A204.1 (cell line): ENCODE measurements at regions not wholly inside any gene's neighbourhood (a gene's known extent, or its start where the extent isn't known, plus 50 kb on each side); places are given as distances from the start of the nearest gene placed in this dataset.

ENCODE experiments used
- FAIRE-seq: peaks from 2 replicates; lab custom pipeline; 2012; peaks lifted over from hg19 to GRCh38; lab: Jason Lieb, UNC

DNA sequence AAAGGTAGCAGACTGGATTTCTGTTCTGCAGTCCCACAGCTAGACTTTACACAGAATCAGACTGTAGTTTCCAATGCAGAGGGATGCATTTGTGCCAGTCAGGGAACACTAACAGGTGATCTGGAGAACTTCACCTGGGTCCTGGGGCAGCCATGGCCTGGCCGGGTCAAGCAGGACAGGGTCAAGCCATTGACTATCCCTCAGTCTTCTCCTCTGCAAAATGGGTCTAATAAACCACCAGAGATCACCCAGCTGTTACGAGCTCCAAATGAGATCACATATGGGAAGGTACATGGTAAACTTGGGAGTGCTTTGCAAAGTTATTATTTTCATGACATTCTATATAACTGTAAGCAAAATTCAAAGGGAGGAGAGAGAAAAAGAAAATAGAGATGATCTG is 294.1 kb downstream of the CDCA7 start:
- FAIRE-seq: no peak

GRCh38 chr2:173649527-173650219 is 295.0 kb downstream of the CDCA7 start:
- no peak for FAIRE-seq

DNA sequence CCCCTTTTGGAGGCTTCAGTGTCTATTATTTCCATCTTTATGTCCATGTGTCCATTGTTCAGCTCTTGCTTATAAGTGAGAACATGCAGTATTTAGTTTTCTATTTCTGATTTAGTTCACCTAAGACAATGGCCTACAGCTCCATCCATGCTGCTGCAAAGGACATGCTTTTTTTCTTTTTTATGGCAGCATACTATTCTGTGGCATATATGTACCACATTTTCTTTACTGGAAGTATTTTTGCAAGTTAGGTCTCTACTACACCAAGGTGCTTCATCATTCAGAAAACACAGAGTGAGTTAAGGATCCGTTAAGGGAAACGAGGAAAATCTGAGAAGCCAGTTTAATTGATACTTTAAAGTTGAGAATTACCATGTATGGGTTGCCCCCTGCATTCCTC is 297.2 kb downstream of the CDCA7 start:
- no peak for FAIRE-seq

- FAIRE-seq: no peak
Measured at GRCh38 chr2:173652311-173652710, 297.6 kb downstream of the CDCA7 start.

DNA sequence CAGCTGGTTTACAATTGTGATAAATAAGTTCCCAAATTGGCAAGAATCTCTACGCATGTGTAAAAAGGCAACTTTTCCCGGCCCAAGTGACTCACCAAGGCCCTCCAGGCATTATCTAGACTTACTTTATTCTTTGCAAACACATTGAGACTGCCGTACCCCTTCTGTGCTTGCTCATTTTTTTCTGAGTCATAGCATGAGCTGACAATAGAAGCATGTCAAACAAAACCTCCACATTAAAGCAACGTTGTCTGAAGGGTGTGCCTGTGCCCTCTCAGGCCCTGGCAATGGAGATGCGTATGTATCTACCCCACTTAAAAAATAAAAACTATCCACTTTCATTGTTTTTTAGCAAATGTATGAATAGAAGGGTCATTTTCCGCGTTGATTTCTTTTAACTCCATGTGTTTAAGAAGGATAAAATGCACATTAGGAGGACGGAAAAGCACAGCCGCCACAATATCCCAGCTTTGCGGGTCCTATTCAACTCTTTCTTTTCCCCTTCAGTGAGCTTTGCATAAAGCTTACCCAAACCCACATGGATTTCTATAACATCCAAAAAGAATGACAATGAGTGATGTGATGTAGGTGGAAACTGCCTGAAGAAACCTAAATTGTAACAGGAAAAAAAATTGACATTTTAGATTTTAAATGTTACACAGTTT is 298.2 kb downstream of the CDCA7 start:
- FAIRE-seq: no peak

- no peak for FAIRE-seq
Measured at GRCh38 chr2:173653432-173653805, 298.7 kb downstream of the CDCA7 start.

DNA sequence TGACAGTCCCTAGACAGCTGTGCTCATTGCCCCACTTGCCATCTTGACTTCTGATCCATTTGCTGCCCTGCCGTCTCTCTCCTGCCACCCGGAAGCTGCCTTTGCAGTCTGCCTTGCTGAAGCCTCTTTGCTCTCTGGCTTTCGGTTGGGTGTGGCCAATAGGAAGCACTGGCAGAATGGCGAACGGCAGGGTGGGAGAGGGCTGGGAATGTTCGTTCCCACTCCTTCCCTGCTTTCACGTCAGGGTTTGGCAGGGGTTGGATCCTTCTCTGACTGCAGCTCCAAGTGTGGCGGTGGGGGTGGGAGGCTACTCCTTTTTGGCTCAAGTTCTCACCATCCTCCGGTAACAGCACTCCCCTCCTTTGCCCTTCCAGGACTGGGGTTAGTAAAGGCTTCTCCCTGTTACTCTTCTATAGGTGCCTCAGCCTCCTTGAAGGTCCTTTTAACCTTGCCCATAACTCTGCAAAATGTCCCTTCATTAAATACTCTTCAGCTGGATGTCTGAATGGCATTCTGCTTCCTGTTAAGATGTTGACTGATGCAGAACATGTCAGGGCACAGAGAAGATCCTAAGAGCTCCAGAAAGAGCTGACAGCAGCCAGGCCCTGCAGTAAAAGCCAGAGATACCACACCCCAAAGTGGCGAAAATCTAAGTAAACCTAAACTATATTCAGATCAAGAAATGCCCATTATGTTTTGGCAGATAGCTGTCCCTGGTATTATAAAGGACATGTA is 299.7 kb downstream of the CDCA7 start:
- FAIRE-seq: no peak

DNA sequence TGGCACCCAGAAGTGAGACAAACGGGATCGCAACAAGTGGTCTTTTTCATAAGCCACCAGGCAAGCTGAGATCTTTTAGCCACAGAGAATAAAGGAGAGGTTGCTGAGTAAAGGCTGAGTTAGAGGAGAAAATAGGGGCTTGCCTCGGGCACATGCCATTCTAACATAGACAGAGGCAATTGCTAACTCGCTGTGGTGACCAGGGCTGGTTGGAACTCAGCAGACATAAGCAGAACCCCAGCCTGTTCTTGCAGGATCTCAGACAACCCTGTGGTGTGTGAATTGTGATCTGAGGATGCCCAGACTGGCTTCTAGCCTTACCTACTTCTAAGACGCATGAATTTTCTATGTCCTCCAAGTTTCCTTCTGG is 300.2 kb downstream of the CDCA7 start:
- FAIRE-seq: no peak

DNA sequence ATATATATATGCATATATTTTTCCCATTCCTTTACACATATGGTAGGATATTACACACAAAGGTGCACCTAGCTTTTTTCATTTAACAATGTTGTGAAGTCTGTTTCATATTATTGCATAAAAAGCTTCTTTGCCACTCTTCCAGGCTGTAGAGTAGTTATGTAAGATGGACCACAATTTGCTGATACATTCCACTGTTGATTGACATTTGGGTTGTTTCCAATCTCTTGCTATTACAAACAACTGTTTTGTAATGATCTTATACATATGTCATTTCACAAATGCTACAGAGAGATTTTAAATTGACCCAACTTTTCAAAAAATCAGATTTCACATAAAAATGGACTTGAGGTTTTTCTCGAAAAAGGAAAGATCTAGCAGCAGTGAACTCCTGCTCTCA is 301.4 kb downstream of the CDCA7 start:
- FAIRE-seq: no peak

DNA sequence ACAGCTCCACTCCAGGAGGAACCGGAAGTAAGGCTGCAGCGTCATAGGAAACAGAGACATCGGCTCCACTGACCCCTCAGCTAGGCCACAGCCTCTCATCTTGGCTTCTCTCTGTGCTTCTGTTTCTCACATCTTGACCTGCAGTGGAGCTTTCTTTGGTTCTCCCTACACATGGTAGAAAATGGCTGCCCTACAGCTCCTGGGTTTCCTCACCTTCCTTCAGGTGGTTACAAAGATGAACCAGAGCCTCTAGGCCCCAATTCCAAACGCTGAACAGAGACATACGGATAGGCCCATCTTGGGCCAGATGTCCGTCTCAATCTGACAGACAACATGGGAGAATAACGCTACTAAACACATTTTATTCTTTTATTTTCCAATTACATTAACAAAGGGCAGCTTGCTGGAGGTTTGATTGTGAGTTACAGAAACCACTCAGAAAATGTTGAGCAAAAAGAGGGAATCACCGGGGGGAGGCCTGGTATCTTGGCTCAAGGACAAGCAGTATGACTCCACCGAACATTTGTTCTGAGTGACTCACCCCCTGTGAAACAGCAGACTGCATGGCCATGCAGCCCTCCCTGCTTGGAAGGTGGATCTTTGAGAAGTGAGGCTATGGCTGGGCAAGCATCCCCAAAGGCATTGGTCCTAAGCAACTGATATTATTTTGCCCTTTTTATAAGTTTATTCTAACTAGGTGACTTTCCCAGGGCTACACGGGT is 303.5 kb downstream of the CDCA7 start:
- no peak for FAIRE-seq

GRCh38 chr2:173658946-173659371 is 304.3 kb downstream of the CDCA7 start:
- FAIRE-seq: no peak

GRCh38 chr2:173659509-173659908 is 304.8 kb downstream of the CDCA7 start:
- FAIRE-seq: no peak

DNA sequence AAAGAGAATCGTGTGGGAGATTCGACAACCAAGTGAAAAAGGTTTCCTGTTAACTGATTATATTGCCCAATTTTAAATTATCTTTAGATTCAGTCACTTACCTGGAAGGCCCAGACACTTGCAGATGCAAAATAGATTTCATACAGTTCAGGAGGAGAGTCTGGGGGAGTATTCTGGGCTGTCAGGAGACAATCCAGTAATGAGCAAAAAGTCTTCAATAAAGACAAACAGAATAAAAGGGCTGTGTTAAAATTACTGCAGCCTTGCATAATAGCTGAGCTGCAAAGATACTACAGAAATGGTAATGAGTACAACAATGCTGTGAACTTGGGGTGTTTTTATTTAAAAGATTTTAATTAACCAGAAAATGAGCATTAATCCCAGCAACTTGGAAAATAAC is 303.6 kb downstream of the SP3 start:
- no peak for FAIRE-seq

GRCh38 chr2:173663353-173663752 is 301.8 kb downstream of the SP3 start:
- no peak for FAIRE-seq

DNA sequence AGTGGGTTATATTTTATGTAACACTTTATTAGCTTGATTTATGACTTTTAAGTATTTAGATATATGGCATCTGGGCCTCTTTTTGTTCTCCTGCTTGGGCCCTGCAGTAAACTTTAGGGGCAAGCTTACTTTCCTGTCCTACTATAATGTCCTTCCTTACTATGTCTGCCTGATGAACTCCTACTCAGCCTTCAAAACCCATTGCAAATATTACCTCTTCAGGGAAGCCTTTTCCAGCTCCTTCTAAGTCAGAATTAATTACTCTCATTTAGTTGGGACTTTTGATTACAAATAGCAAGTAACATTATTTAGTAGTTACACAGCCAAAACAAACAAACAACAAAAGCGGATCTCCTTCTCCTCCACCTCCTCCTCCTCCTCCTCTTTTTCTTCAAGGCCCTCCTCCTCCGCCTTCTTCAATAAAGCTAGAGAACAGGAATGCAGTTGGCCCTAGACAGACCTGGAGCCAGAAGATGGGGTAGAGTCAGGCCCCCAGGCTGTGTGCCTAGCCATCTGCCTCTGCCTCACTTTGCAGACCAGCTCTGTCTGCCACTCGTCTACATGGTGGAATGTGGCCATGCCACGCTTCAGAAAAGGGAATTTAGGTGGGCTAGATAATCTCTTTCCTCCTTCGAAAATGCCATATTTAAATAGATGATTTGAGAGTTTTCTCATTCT is 301.2 kb downstream of the SP3 start:
- no peak for FAIRE-seq

GRCh38 chr2:173664513-173664910 is 300.7 kb downstream of the SP3 start:
- no peak for FAIRE-seq

DNA sequence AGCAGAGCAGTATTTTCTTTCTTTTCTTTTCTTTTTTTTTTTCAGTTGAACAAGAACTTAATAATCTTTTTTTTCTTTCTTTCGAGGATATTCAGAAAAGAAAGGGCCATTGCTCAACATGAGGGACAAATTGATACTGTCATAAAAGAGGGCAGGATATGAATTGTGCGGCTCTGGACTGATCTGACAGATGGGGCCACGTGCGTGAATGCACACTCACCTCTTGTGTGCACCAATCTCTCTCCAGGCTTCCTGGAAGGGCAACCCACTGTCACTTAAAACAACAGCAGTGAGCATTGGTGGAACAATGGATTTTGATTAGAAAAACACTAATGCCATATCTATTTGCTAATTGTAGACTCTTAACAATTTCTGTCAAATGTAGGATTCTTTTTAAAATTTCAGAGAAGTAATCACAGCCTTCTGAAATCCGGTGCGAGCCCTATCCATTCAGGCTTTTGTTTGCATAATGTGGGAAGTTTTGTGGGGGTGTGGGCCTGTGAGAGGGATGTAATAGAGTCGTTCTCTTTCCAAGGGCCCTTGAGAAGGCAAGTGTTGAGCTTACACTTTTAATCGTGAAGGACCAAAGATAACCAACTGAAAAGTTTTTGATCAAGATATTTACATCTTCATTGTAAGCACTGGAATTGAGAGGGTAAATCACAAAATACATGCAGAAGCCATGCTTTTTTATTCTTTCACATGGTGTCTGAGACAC is 298.8 kb downstream of the SP3 start:
- FAIRE-seq: no peak

DNA sequence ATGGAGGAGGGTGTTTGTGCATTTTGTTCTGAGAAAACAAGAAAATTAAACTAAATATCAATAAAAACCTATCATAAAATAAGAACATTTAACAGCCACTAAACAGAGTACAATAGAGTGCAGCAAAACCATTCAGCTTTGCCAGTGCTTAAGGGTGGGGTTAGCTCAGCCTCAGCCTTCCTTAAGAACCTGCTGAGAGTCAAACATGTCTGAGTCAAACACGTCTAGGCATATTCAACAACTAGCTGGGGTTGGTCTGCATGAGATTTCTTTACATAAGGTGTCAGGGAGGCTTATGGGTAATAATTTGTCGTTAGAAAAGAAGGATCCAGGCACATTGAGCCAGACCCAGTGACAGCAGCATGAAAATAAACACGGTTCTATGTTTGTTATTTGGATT is 298.2 kb downstream of the SP3 start:
- FAIRE-seq: no peak

DNA sequence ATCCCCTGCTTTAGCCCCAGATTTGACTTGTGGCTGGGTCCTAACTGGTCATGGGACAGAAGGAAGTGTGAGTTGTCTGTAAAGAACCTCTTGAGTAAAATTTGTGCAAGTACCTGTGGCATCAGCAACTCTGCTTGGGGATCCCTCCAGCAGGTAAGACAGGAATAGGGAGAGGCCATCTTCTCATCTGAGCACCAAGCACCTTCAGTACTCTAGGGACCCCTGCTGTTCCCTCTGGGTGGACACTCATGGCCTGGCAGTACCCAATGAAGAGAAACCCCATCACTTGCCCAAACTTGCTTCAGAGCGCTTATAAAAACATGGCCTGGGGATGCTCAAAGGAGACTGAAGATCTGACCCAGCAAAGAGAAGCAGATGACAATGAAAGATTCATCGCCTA is 297.8 kb downstream of the SP3 start:
- no peak for FAIRE-seq

DNA sequence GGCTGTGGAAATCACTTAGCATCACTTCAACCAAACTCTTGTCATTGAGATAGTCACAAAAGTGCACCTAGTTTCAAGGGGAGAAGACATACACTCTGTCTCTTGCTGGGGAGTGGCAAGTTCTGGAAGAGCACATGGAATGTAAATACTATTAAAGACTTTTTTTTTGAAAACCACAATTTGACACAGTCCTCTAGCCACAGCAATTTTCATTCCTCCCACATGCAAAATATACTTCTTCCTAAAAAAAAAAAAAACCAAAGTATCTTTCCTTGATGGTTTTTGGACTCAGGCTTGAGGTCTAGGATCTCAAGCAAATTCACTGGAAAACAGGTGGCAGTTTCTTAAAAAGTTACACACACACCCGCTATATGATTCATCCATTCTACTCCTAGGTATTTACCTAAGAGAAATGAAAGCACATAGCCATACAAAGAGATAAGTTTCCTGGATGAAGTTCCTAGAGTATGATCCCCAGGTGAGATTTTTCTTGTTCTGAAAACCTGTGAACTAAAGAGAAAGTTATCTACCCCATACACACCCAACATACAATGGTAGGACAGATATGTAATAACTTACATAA is 295.8 kb downstream of the SP3 start:
- no peak for FAIRE-seq

DNA sequence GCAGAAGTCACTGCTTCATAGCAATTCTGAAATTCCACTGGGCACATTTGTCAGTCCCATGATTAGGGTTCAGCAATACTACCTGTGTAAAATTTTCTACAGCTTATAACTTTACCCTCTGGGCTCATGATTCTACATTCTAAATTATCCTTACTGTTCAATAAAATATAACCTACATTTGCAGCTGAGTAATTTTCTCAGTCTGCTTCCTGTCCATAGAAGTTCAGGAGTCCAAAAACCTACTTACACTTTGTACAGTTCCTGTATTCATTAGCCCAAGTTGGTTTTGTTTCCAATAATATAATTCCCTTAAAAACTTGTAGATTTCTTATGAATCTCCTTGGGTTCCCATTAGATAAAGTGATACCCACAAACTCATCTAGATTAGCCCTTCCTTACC is 295.3 kb downstream of the SP3 start:
- no peak for FAIRE-seq
